Brain microvascular endothelial cell (primary cell): ENCODE measurements at regions not wholly inside any gene's neighbourhood (a gene's known extent, or its start where the extent isn't known, plus 50 kb on each side); places are given as distances from the start of the nearest gene placed in this dataset.

Experiments used
- DNase-seq: peaks from one replicate; pipeline ENCODE4 v3.0.0-alpha.2; 2020
- H3K27ac ChIP-seq: fragments of 250-450 bp; sonication (Bioruptor Pico); 2 replicates; pipeline ENCODE4 v1.5.1; 2020; ENCODE audit warnings: mild to moderate bottlenecking, moderate library complexity
- H3K27me3 ChIP-seq: fragments of 250-450 bp; sonication (Bioruptor Pico); replicated peaks from 2 replicates; pipeline ENCODE4 v1.5.1; 2020; ENCODE audit warnings: mild to moderate bottlenecking
- H3K36me3 ChIP-seq: fragments of 250-450 bp; sonication (Bioruptor Pico); replicated peaks from 2 replicates; pipeline ENCODE4 v1.5.1; 2020; ENCODE audit warnings: mild to moderate bottlenecking
- H3K4me3 ChIP-seq: 2 replicates; pipeline ENCODE4 v1.5.1; 2011; ENCODE audit warnings: low read depth, mild to moderate bottlenecking, control low read depth, low read length, moderate library complexity
- in situ Hi-C: cut with HindIII; loops from 2 replicates; pipeline ENCODE4 v1.10.0; 2017; ENCODE audit warnings: low sequenced_read_pairs, low pct_ligation_motif_present
- TF ChIP-seq, protein P1 (sequence below): IDR thresholded peaks from 2 replicates; pipeline ENCODE4 v1.5.1; 2011; ENCODE audit warnings: low read depth, mild to moderate bottlenecking, moderate library complexity, low read length, control low read depth, inconsistent platforms; ENCODE audit errors: missing control alignments

GRCh38 chr13:73984949-73985691 is 149.1 kb downstream of the KLF12 start:
- Histone ChIP-seq H3K4me3 (no peak overlapping the region), H3K27ac (no peak overlapping the region), H3K27me3 (no peaks in the 10 kb centered on the region), H3K36me3 (peaks cover 4% of the 10 kb centered on the region)
- in situ Hi-C loops: no loop called here
- TF ChIP-seq, protein P1, sequence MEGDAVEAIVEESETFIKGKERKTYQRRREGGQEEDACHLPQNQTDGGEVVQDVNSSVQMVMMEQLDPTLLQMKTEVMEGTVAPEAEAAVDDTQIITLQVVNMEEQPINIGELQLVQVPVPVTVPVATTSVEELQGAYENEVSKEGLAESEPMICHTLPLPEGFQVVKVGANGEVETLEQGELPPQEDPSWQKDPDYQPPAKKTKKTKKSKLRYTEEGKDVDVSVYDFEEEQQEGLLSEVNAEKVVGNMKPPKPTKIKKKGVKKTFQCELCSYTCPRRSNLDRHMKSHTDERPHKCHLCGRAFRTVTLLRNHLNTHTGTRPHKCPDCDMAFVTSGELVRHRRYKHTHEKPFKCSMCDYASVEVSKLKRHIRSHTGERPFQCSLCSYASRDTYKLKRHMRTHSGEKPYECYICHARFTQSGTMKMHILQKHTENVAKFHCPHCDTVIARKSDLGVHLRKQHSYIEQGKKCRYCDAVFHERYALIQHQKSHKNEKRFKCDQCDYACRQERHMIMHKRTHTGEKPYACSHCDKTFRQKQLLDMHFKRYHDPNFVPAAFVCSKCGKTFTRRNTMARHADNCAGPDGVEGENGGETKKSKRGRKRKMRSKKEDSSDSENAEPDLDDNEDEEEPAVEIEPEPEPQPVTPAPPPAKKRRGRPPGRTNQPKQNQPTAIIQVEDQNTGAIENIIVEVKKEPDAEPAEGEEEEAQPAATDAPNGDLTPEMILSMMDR: no peak
- no peak for DNase-seq

DNA sequence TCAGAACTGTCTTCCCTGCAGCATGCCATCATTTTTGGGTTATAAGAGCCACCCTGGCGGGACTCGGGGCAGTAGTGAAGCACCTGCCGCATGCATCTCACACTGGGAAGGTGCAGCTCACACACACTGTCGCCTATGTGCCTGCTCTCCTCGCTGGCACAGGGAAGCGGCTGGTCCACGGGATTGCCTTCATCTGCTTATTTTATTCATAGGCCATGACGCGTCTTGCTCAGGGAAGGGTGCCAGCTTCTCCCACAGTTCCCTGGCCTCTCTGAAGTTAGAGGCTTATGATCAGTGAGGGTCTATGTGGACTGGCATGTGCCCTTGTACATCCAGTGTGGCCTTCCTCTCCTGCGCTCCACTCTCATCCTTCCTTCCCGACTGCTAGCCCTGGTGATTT is 150.0 kb downstream of the KLF12 start:
- DNase-seq: no peak
- TF ChIP-seq, protein P1: no peak
- Histone ChIP-seq H3K27me3 (no peaks in the 10 kb centered on the region), H3K27ac (no peak overlapping the region), H3K4me3 (no peak overlapping the region), H3K36me3 (peaks cover 4% of the 10 kb centered on the region)
- in situ Hi-C loops: no loop called here

- in situ Hi-C loops: no loop called here
- TF ChIP-seq, protein P1: no peak
- no peak overlapping the region for H3K27ac ChIP-seq
- no peak for DNase-seq
- H3K4me3 ChIP-seq: no peak overlapping the region
- no peaks in the 10 kb centered on the region for H3K27me3 ChIP-seq
- peaks cover 4% of the 10 kb centered on the region for H3K36me3 ChIP-seq
Observed at GRCh38 chr13:73983109-73983508, 151.1 kb downstream of the KLF12 start.

DNA sequence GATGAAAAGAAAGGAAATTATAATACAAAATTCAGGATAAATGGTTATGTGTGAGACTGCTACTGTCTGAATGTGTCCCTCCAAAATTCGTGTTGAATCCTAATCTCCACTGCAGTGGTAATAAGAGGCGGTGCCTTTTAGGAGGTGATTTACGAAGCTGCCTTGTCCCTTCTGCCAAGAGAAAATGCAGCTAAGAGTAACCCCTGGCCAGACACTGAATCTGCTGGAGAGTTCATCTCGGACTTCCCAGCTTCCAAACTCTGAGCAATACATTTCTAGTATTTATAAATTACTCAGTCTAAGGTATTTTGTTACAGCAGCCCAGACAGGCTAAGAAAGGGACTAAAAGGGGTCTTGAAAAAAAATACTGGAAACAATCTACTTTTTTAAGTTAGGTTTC is 152.6 kb downstream of the KLF12 start:
- Histone ChIP-seq H3K27me3 (no peaks in the 10 kb centered on the region), H3K4me3 (no peak overlapping the region), H3K27ac (no peak overlapping the region), H3K36me3 (peaks cover 4% of the 10 kb centered on the region)
- DNase-seq: no peak
- TF ChIP-seq, protein P1: no peak
- in situ Hi-C loops: no loop called here

DNA sequence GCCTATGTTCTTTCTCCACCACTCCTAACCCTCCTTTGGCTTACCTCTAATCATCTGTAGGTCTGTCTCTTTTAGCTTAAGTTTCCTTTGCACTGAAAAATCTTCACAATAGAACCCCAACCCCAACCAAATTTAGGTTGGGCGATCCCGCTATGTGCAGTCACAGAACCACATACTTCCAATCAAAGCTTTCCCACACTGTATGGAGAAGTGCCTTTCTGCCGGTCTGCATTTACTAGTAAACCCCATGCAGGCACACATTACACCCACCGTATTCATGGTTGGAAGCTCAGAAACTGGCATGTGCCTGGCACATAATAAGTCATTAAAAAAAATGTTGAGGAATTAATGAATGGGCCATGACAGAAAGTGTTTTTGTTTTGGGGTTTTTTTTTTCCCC is 158.4 kb downstream of the KLF12 start:
- in situ Hi-C loops: no loop called here
- DNase-seq: no peak
- TF ChIP-seq, protein P1: no peak
- Histone ChIP-seq H3K36me3 (no peaks in the 10 kb centered on the region), H3K27me3 (no peaks in the 10 kb centered on the region), H3K4me3 (no peak overlapping the region), H3K27ac (no peak overlapping the region)

- Histone ChIP-seq H3K36me3 (no peaks in the 10 kb centered on the region), H3K4me3 (no peak overlapping the region), H3K27me3 (no peaks in the 10 kb centered on the region), H3K27ac (no peak overlapping the region)
- DNase-seq: no peak
- TF ChIP-seq, protein P1: no peak
- in situ Hi-C loops: no loop called here
Observed at GRCh38 chr13:73974051-73974450, 160.2 kb downstream of the KLF12 start.
